CMK (cell line): ENCODE measurements at regions not wholly inside any gene's neighbourhood (a gene's known extent, or its start where the extent isn't known, plus 50 kb on each side); places are given as distances from the start of the nearest gene placed in this dataset.
"Not testable (repeated sequence)": the region's sequence is repeated elsewhere in the genome, so short reads cannot be mapped to it uniquely, and the experiment has no call there.

ENCODE experiments used
- DNase-seq: peaks from one replicate; pipeline ENCODE4 v3.0.0-alpha.2; 2010; ENCODE audit warnings: low read depth

DNA sequence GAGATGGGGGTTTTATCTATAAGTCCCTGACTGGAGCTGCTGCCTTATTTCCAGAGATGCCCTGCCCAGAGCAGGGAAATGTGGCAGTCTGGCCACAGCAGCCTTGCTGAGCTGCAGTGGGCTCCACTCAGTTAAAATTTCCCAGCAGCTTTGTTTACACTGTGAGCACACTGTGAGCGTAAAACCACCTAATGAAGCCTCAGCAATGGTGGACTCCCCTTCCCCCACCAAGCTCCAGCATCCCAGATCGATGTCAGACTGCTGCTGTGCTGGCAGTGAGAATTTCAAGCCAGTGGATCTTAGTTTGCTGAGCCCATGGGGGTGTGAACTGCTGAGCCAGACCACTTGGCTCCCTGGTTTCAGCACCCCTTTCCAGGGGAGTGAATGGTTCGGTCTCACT lies 208.7 kb upstream of the RAI14 start:
- DNase-seq: no peak

GRCh38 chr5:34449639-34450038 lies 206.5 kb upstream of the RAI14 start:
- no peak for DNase-seq

GRCh38 chr5:34450338-34450737 lies 205.8 kb upstream of the RAI14 start:
- DNase-seq: no peak

DNA sequence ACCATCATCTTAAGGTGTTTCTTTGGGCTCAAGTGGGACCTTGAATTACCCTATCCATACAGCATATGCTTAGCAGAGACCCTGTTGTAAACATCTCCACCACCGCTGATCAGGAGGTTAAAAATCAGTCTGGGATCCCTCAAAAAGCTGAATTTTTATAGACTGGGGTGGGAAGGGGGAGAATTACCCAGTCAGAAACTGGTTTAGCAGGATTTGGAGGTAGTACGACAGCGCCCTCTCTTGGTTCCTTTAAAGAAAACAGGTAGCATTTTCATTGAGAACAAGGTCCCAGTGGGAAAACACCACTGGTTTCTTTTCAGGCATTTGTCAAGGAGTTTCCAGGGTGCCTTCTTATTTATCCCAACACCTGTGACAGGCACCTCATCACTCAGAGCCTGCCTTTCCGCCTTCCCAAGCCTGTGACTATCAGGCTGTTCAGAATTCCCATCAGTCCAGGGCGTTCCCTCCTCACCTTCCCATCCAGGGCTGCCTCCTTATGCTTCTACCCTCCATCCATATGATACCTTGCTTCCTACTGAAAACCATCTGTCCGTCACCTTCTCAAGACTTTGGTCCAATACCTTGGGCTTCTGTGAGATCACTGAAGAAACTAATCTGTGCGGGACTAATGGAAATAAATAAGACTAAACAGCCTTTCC lies 203.8 kb upstream of the RAI14 start:
- no peak for DNase-seq

GRCh38 chr5:34455098-34455497 lies 201.0 kb upstream of the RAI14 start:
- DNase-seq: no peak

DNA sequence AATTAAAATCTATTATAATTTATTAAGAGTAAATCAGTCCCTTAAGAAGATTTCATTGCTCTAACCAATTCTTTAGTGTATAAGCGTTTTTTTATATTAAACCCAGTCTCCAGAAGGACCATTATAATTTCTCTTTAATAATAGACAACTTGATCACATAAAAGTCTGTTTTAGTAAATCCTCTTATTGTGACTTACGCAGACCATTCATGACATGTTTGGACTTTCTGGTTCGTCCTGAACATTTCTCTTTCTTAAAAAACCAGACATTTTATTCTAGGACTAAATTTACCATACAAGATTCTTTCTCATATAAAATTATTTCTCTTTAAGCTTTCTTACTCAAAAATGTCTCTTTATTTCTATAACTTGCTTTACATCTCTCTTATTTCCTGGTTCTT lies 196.2 kb upstream of the RAI14 start:
- no peak for DNase-seq

GRCh38 chr5:34460496-34460895 lies 195.6 kb upstream of the RAI14 start:
- no peak for DNase-seq

DNA sequence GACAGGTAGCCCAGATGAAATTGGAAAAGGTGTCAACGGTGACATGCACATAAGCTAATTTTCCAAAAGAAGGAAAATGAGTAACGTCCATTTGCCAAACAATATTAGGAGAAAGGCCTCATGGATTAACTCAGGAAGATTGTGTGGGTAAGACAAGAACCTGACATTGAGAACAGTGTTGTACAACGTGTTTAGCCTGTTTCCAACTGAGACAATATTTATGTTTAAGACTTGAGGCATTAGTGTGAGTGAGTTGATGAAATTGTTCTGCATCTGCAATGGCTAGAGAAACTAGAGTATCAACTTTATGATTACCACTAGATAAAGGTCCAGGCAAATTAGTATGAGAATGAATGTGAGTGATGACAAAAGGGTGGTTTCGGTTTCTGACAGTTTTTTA lies 191.3 kb upstream of the RAI14 start:
- no peak for DNase-seq

DNA sequence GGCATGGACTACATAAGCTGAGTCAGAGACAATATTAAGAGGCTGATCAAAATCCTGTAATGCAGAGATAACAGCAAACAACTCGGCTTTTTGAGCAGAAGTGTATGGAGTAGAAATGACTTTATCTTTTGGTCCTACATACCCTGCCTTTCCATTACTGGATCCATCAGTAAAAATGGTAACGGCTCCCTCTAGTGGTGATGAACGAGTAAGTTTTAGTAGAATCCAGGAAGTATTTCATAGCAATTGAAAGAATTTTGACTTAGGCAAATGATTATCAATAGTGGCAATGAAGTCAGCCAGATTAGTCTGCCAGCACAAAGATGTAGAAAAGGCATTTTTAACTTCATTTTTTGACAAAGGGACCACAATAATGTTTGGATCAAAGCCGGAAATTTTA lies 190.8 kb upstream of the RAI14 start:
- DNase-seq: not testable (repeated sequence)

- DNase-seq: not testable (repeated sequence)
Measured at GRCh38 chr5:34466519-34467388, 189.4 kb upstream of the RAI14 start.

DNA sequence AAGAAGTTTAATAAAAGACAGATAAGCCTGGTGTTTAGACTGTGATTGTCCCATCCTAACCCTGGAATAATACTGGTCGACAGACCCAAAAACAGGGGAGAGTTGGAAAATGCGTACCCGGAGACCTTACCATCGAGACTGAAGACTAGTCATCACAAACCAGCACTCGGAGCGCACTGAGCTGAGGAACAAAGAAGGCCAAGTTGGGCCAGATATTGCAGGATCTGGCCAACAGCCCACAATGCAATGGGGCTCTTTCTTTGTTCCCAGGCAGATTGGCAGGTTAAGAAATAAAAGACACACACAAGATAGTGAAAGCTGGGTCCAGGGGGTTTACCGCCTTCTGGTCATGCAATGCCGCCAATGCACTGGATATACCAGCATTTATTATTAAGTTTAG lies 188.7 kb upstream of the RAI14 start:
- no peak for DNase-seq

- not testable (repeated sequence) for DNase-seq
Measured at GRCh38 chr5:34467984-34468383, 188.1 kb upstream of the RAI14 start.

GRCh38 chr5:34469971-34470370 lies 186.2 kb upstream of the RAI14 start:
- no peak for DNase-seq

DNA sequence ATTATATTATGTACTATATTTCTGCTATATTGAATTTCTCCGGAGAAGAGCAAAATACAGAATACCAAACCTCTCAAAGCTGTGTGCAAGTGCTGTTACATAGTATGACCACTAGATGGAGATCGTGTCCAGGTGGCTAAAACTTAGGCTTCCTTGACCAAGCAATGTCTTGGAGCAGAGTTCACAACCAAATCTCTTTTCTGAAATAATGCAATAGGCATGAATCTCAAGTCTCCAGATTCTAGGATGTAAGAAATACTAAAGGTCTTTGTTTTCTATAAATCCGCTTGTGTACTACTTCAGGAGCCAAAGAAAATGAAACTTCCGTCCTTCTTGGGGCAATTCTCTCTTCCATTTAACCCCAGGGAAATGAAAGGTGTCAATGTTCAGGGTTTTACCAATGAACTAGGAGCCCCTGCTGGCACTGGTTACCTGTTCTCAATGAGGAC lies 181.5 kb upstream of the RAI14 start:
- DNase-seq: no peak

GRCh38 chr5:34475249-34475966 lies 180.7 kb upstream of the RAI14 start:
- DNase-seq: no peak

GRCh38 chr5:34476941-34477565 lies 179.1 kb upstream of the RAI14 start:
- DNase-seq: no peak

DNA sequence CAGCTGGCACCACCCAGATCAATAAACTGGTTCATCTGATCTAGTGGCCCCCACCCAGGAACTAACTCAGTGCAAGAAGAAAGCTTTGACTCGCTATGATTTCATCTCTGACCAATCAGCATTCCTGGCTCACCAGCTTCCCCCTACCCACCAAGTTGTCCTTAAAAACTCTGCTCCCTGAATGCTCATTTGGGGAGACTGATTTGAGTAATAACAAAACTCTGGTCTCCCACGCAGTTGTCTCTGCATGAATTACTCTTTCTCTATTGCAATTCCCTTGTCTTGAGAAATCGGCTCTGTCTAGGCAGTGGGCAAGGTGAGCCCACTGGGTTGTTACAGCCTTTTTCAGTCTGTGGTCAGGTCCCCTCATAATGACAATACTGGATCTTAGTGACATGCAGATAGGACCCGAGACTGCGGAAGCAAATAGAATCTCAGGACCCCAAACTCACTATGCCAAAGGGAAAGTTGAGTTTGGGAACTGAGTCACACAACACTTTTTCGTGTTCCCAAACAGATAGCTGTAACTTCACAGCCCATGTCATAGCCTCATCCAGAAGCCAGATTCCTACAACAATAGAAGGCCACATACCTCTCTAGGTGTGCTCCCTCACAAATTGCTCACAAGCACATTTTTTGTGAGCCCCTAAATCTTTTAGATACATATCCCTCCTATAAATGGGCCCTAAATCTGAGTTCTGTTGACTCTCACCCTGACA lies 175.2 kb upstream of the RAI14 start:
- no peak for DNase-seq

GRCh38 chr5:34483442-34484033 lies 172.6 kb upstream of the RAI14 start:
- no peak for DNase-seq

DNA sequence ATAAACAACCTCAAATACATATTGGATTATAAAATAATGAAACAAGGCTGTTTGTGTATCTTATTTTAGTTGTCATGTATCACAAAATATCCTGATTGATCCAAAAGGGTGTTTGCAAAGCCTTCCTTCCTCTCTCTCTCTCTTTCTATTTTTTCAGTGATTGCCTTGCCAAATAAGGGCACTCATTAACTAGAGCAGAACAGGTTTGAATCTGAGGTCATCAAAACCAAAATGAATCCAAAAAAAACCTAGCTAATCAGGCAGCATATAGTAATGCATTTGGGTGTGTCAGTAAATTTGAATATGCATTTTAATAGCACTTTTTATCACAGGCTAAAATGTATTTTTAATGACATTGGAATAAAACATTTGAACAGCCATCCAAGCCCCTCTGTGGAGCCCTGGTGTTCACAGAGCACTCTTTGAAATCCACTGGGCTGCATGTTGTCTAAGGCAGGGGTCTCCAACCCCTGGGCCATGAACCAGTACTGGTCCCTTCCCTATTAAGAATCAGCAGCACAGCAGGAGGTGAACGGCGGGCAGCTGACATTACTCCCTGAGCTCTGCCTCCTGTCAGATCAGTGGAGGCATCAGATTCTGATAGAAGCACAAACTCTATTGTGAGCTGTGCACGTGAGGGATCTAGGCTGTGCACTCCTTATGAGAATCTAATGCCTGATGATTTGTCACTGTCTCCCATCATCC lies 171.8 kb upstream of the RAI14 start:
- DNase-seq: no peak

DNA sequence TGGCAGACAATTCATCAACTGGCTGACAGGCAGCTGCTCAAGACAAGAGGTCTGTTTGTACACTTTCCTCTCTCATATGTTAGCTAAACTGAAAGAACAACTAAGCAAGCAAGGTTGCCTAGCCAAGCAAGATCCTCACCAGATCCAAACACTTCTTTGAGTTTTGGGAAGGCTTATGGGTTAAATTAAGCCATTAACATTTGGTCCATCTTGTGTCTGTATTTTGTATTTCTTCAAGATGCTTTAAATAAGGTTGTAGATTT lies 170.4 kb upstream of the RAI14 start:
- no peak for DNase-seq
